GM12878 (cell line): ENCODE measurements at regions not wholly inside any gene's neighbourhood (a gene's known extent, or its start where the extent isn't known, plus 50 kb on each side); places are given as distances from the start of the nearest gene placed in this dataset.

Source experiments
- ATAC-seq: fragments of 200-7000 bp; cut with Tn5 transposase; 3 replicates; pipeline ENCODE4 v1.9.1; 2020; ENCODE audit warnings: mild to moderate bottlenecking, moderate library complexity
- BruUV-seq: library from RNA; stranded (reverse); fragments of 400-500 nt; replicated peaks from 2 replicates; lab custom pipeline; 2021; lab: Mats Ljungman, UMichigan
- CTCF ChIA-PET: fragments of 300-600 bp; sonication (Branson Sonifier 250); formaldehyde crosslinking; extraction: SDS; loops from one replicate; lab custom pipeline; 2021; ENCODE audit warnings: inconsistent platforms; lab: Yijun Ruan, JAX
- POLR2A ChIA-PET: fragments of 350-600 bp; formaldehyde crosslinking; extraction: SDS; loops from one replicate; lab custom pipeline; 2021; ENCODE audit warnings: inconsistent platforms; lab: Charles Lee
- RAD21 ChIA-PET: fragments of 300-600 bp; sonication (Branson Sonifier 250); formaldehyde crosslinking; loops from one replicate; lab custom pipeline; 2023; ENCODE audit warnings: antibody characterized with exemption; ENCODE audit not compliant: unreplicated experiment; lab: Charles Lee
- SMC1A ChIA-PET: fragments of 300-600 bp; sonication (Branson Sonifier 250); formaldehyde crosslinking; loops from one replicate; lab custom pipeline; 2023; ENCODE audit not compliant: unreplicated experiment, uncharacterized antibody; lab: Charles Lee
- DNase-seq: peaks from one replicate; pipeline ENCODE4 v3.0.0-alpha.2; 2011; ENCODE audit warnings: low read depth, low spot score
- FAIRE-seq: peaks from 3 replicates; lab custom pipeline; 2011; peaks lifted over from hg19 to GRCh38; lab: Jason Lieb, UNC
- H2AFZ ChIP-seq: 2 replicates; pipeline ENCODE4 v1.6.0; 2011; ENCODE audit warnings: low read depth, low read length, control low read depth; ENCODE audit not compliant: control insufficient read depth
- H3K27ac ChIP-seq: 2 replicates; pipeline ENCODE4 v1.5.1; 2011; ENCODE audit warnings: control low read depth; ENCODE audit not compliant: control insufficient read depth, insufficient read depth
- H3K27me3 ChIP-seq, 2 experiments: replicated peaks in 1 of 2; 2 replicates each; pipeline versions ENCODE4 v1.6.0 to v1.6.1; 2011; ENCODE audit warnings: low read length in 1 of 2; ENCODE audit not compliant: control insufficient read depth in 2 of 2, insufficient read depth in 2 of 2
- H3K36me3 ChIP-seq, 2 experiments: 2 replicates each; pipeline ENCODE4 v1.5.1; 2011; ENCODE audit warnings: low read length in 1 of 2; ENCODE audit not compliant: control insufficient read depth in 2 of 2, insufficient read depth in 2 of 2
- H3K4me1 ChIP-seq: 2 replicates; pipeline ENCODE4 v1.6.1; 2011; ENCODE audit warnings: mild to moderate bottlenecking, low read length, moderate library complexity, mixed read lengths; ENCODE audit not compliant: control insufficient read depth, insufficient read depth
- H3K4me2 ChIP-seq: 2 replicates; pipeline ENCODE4 v1.6.0; 2011; ENCODE audit warnings: control low read depth; ENCODE audit not compliant: control insufficient read depth, insufficient read depth
- H3K4me3 ChIP-seq: fragments of 200-600 bp; sonication (generic); 2 replicates; pipeline ENCODE4 v1.5.1; 2016
- H3K79me2 ChIP-seq: 2 replicates; pipeline ENCODE4 v1.6.0; 2011; ENCODE audit warnings: low read length; ENCODE audit not compliant: control insufficient read depth, insufficient read depth
- H3K9ac ChIP-seq: 2 replicates; pipeline ENCODE4 v1.8.0; 2011; ENCODE audit warnings: low read length, control low read depth, mixed read lengths; ENCODE audit not compliant: control insufficient read depth, insufficient read depth
- H3K9me3 ChIP-seq: replicated peaks from 3 replicates; pipeline ENCODE4 v1.5.1; 2011; ENCODE audit warnings: mild to moderate bottlenecking, low read length; ENCODE audit not compliant: control insufficient read depth, insufficient read depth
- H4K20me1 ChIP-seq: 2 replicates; pipeline ENCODE4 v1.6.0; 2011; ENCODE audit not compliant: control insufficient read depth, insufficient read depth
- CHD1 ChIP-seq: IDR thresholded peaks from 2 replicates; pipeline ENCODE4 v1.6.1; 2012; ENCODE audit warnings: low read depth, low read length, improper control_type of control experiment
- EED ChIP-seq: sonication (generic); IDR thresholded peaks from 2 replicates; pipeline ENCODE4 v1.6.1; 2016; ENCODE audit warnings: antibody characterized with exemption, low read depth
- ESRRA ChIP-seq: IDR thresholded peaks from 2 replicates; pipeline ENCODE4 v1.6.1; 2012; ENCODE audit warnings: mild to moderate bottlenecking, low read length, improper control_type of control experiment
- PKNOX1 ChIP-seq: fragments of 450-650 bp; IDR thresholded peaks from 2 replicates; pipeline ENCODE4 v1.6.1; 2016; ENCODE audit warnings: mild to moderate bottlenecking
- POLR2A ChIP-seq: IDR thresholded peaks from 2 replicates; pipeline ENCODE4 v1.6.1; 2011; ENCODE audit warnings: low read depth, mild to moderate bottlenecking, low read length
- SMARCA5 ChIP-seq: fragments of 450-650 bp; IDR thresholded peaks from 2 replicates; pipeline ENCODE4 v1.6.1; 2017; ENCODE audit warnings: mild to moderate bottlenecking
- TCF12 ChIP-seq: IDR thresholded peaks from 2 replicates; pipeline ENCODE4 v1.6.1; 2011; ENCODE audit warnings: low read depth, mild to moderate bottlenecking, low read length
- TCF3 ChIP-seq: IDR thresholded peaks from 2 replicates; pipeline ENCODE4 v1.6.1; 2012; ENCODE audit warnings: low read depth, mild to moderate bottlenecking, low read length, borderline replicate concordance; ENCODE audit not compliant: insufficient read depth
- WGBS: methylation state at CpG from one replicate; pipeline ENCODE4 v1.1.6; 2016; ENCODE audit warnings: low lambda C conversion rate; ENCODE audit not compliant: insufficient replicate concordance, insufficient coverage; ENCODE audit errors: missing lambda C conversion rate; 5-methylcytosine and 5-hydroxymethylcytosine counted together
- in situ Hi-C: fragments of 300-500 bp; cut with MboI; formaldehyde crosslinking; loops from 9 replicates; pipeline ENCODE4 v1.14.3; 2018; ENCODE audit warnings: mixed read lengths
- intact Hi-C: fragments of 100-400 bp; cut with micrococcal nuclease; formaldehyde crosslinking; loops from one replicate; pipeline ENCODE4 v1.14.2; 2022; ENCODE audit not compliant: unreplicated experiment

GRCh38 chr18:24534737-24535136 is 74.3 kb downstream of the HRH4 start:
- no peak for TF ChIP-seq TCF3
- TF ChIP-seq ESRRA = no peak
- no peak for TF ChIP-seq POLR2A
- TF ChIP-seq PKNOX1 = no peak
- no peak for TF ChIP-seq TCF12
- no peak for TF ChIP-seq CHD1
- TF ChIP-seq SMARCA5 = no peak
- TF ChIP-seq EED = no peak
- POLR2A ChIA-PET = no interaction called here
- Histone ChIP-seq H3K27ac (no peak overlapping the region), H2AFZ (no peak overlapping the region), H3K9me3 (no peaks in the 10 kb centered on the region), H3K36me3 (no peaks in the 10 kb centered on the region), H4K20me1 (no peaks in the 10 kb centered on the region), H3K79me2 (no peaks in the 10 kb centered on the region), H3K4me3 (no peak overlapping the region), H3K9ac (no peak overlapping the region), H3K27me3 (peaks cover 0 to 2% of the 10 kb centered on the region in 2 experiments; a peak in 2 of 4 replicates), H3K4me1 (no peaks in the 10 kb centered on the region), H3K4me2 (no peak overlapping the region)
- ATAC-seq (no peak), FAIRE-seq (no peak), DNase-seq (no peak)
- SMC1A ChIA-PET = no interaction called here
- CTCF ChIA-PET = no interaction called here
- intact Hi-C loops (no loop called here), in situ Hi-C loops (no loop called here)
- RAD21 ChIA-PET = no interaction called here
- 53% methylated on average over 4 of the region's 4 CpGs for whole genome bisulfite sequencing
- no TSS peak for BruUV-seq
